SK-N-MC (cell line): ENCODE measurements at regions not wholly inside any gene's neighbourhood (a gene's known extent, or its start where the extent isn't known, plus 50 kb on each side); places are given as distances from the start of the nearest gene placed in this dataset.

Source experiments
- DNase-seq: peaks from one replicate; pipeline ENCODE4 v3.0.0-alpha.2; 2011; ENCODE audit warnings: low read depth, low spot score
- H3K27ac ChIP-seq: fragments of 200-600 bp; sonication (generic); 2 replicates; pipeline ENCODE4 v1.5.1; 2016; ENCODE audit warnings: mixed run types
- H3K36me3 ChIP-seq: fragments of 200-600 bp; sonication (generic); 2 replicates; pipeline ENCODE4 v1.6.1; 2017; ENCODE audit warnings: antibody characterized with exemption, low read length, mixed read lengths; ENCODE audit not compliant: insufficient read depth
- H3K4me3 ChIP-seq: fragments of 200-600 bp; sonication (generic); 2 replicates; pipeline ENCODE4 v1.5.1; 2016
- H3K9ac ChIP-seq: fragments of 200-600 bp; sonication (generic); 2 replicates; pipeline ENCODE4 v1.8.0; 2017; ENCODE audit warnings: mixed run types, mixed read lengths; ENCODE audit not compliant: insufficient read length
- H3K9me3 ChIP-seq: fragments of 200-600 bp; sonication (generic); 2 replicates; pipeline ENCODE4 v1.6.1; 2017; ENCODE audit warnings: low read depth, mild to moderate bottlenecking, antibody characterized with exemption, low read length, moderate library complexity, mixed read lengths
- EZH2 ChIP-seq: fragments of 200-600 bp; sonication (generic); IDR thresholded peaks from one replicate; pipeline ENCODE4 v1.6.1; 2017; ENCODE audit warnings: antibody characterized with exemption
- FOXP2 ChIP-seq: optimal IDR thresholded peaks from 2 replicates; pipeline ENCODE3; 2011; ENCODE audit warnings: mild to moderate bottlenecking, moderate library complexity; ENCODE audit not compliant: insufficient read depth; ENCODE audit errors: extremely low read length, control extremely low read depth
- POLR2AphosphoS5 ChIP-seq: IDR thresholded peaks from 2 replicates; pipeline ENCODE4 v1.6.1; 2012; ENCODE audit warnings: mild to moderate bottlenecking, low read depth, low read length, borderline replicate concordance

GRCh38 chr5:18238321-18238720, 604.1 kb downstream of the TAF11L14 start:
- H3K36me3 ChIP-seq: no peaks in the 10 kb centered on the region
- no peak for TF ChIP-seq EZH2

GRCh38 chr5:18240971-18241370, 606.7 kb downstream of the TAF11L14 start:
- no peaks in the 10 kb centered on the region for H3K36me3 ChIP-seq
- no peaks in the 10 kb centered on the region for H3K9me3 ChIP-seq
- H3K9ac ChIP-seq: no peak overlapping the region
- no peak overlapping the region for H3K27ac ChIP-seq
- TF ChIP-seq EZH2 (no peak), POLR2AphosphoS5 (no peak), FOXP2 (no peak)
- H3K4me3 ChIP-seq: no peak overlapping the region
- no peak for DNase-seq

More at GRCh38 chr5:18238321-18238720, 604.1 kb downstream of the TAF11L14 start:
- no peaks in the 10 kb centered on the region for H3K9me3 ChIP-seq
- no peak overlapping the region for H3K4me3 ChIP-seq
- H3K9ac ChIP-seq: no peak overlapping the region
- no peak for DNase-seq
- H3K27ac ChIP-seq: no peak overlapping the region

- DNase-seq: no peak
- Histone ChIP-seq H3K4me3 (no peak overlapping the region), H3K27ac (no peak overlapping the region), H3K9ac (no peak overlapping the region), H3K9me3 (no peaks in the 10 kb centered on the region), H3K36me3 (no peaks in the 10 kb centered on the region)
- TF ChIP-seq POLR2AphosphoS5 (no peak), EZH2 (no peak), FOXP2 (no peak)
Observed at GRCh38 chr5:18243846-18244245, 609.6 kb downstream of the TAF11L14 start.

- TF ChIP-seq POLR2AphosphoS5: no peak
- no peak for TF ChIP-seq FOXP2
- TF ChIP-seq EZH2: no peak
- Histone ChIP-seq H3K4me3 (no peak overlapping the region), H3K9me3 (no peaks in the 10 kb centered on the region)
Observed at GRCh38 chr5:18244309-18244708, 610.0 kb downstream of the TAF11L14 start.

GRCh38 chr5:18252559-18252958, 618.3 kb downstream of the TAF11L14 start:
- H3K36me3 ChIP-seq: no peaks in the 10 kb centered on the region
- TF ChIP-seq EZH2 (no peak), FOXP2 (no peak), POLR2AphosphoS5 (no peak)
- no peaks in the 10 kb centered on the region for H3K9me3 ChIP-seq
- H3K4me3 ChIP-seq: no peak overlapping the region
- no peak overlapping the region for H3K9ac ChIP-seq
- no peak for DNase-seq
- no peak overlapping the region for H3K27ac ChIP-seq

More at GRCh38 chr5:18244309-18244708, 610.0 kb downstream of the TAF11L14 start:
- Histone ChIP-seq H3K36me3 (no peaks in the 10 kb centered on the region), H3K27ac (no peak overlapping the region), H3K9ac (no peak overlapping the region)
- DNase-seq: peak; percentile 6

GRCh38 chr5:18264126-18264882, 630.0 kb downstream of the TAF11L14 start:
- no peak overlapping the region for H3K9ac ChIP-seq
- H3K36me3 ChIP-seq: no peaks in the 10 kb centered on the region
- H3K9me3 ChIP-seq: no peaks in the 10 kb centered on the region
- DNase-seq: no peak
- TF ChIP-seq FOXP2 (no peak), EZH2 (no peak)
- H3K27ac ChIP-seq: no peak overlapping the region
- H3K4me3 ChIP-seq: no peak overlapping the region

- Histone ChIP-seq H3K4me3 (no peak overlapping the region), H3K9ac (no peak overlapping the region), H3K36me3 (no peaks in the 10 kb centered on the region), H3K27ac (no peak overlapping the region), H3K9me3 (no peaks in the 10 kb centered on the region)
- DNase-seq: peak; percentile 72
- TF ChIP-seq FOXP2: no peak
- TF ChIP-seq EZH2: no peak
- TF ChIP-seq POLR2AphosphoS5: no peak
Observed at GRCh38 chr5:18270635-18271338, 636.5 kb downstream of the TAF11L14 start.

GRCh38 chr5:18276939-18277338, 642.7 kb downstream of the TAF11L14 start:
- Histone ChIP-seq H3K36me3 (no peaks in the 10 kb centered on the region), H3K9ac (no peak overlapping the region), H3K9me3 (no peaks in the 10 kb centered on the region), H3K27ac (no peak overlapping the region), H3K4me3 (no peak overlapping the region)
- DNase-seq: no peak
- no peak for TF ChIP-seq FOXP2
- no peak for TF ChIP-seq POLR2AphosphoS5
- TF ChIP-seq EZH2: no peak

- Histone ChIP-seq H3K9ac (peak overlapping the region; percentile 41), H3K27ac (no peak overlapping the region), H3K36me3 (no peaks in the 10 kb centered on the region), H3K9me3 (no peaks in the 10 kb centered on the region), H3K4me3 (peak overlapping the region; percentile 56)
- TF ChIP-seq EZH2 (no peak), FOXP2 (no peak), POLR2AphosphoS5 (no peak)
- DNase-seq: peak; percentile 84
Observed at GRCh38 chr5:18281947-18282581, 647.8 kb downstream of the TAF11L14 start.
